ENCODE measurements at regions not wholly inside any gene's neighbourhood (a gene's known extent, or its start where the extent isn't known, plus 50 kb on each side); places are given as distances from the start of the nearest gene placed in this dataset.

DNA sequence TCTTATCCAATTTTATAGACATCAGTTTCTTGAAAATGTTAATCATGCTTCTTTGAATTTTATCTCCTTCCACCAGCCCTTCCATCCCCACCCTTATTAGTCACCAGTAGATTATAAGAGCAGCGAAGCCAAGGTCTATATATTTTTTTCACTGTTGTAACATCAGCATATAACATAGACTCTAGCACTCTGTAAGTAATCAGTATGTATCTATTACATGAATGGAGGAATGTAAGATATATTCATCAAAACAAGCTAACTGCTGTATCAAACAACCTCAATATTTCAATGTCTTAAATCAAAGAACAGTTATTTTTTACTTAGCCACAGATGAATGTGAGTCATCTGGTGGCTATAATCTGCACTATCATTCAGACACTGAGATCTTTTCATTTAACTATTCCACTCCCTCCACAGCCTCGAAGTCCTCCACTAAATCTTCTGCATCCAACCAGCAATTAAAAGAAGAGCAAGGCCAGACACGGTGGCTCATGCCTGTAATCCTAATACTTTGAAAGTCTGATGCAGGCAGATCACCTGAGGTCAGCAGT, 178.9 kb downstream of the CENPC start:
- Histone ChIP-seq H3K4me1 (ENCODE audit: insufficient read depth, low read length, poor library complexity, severe bottlenecking) (no peaks in the 10 kb centered on the region), H3K27ac (ENCODE audit: low read depth, low read length, poor library complexity, severe bottlenecking) (no peak overlapping the region), H3K27me3 (replicated peaks; ENCODE audit: insufficient read depth, low read depth, low read length, poor library complexity) (no peaks in the 10 kb centered on the region), H3K4me3 (ENCODE audit: low read depth, low read length, poor library complexity, severe bottlenecking) (no peak overlapping the region), H3K36me3 (ENCODE audit: insufficient read depth, low read length, poor library complexity, severe bottlenecking) (no peaks in the 10 kb centered on the region), H3K9me3 (ENCODE audit: low read depth, low read length, poor library complexity, severe bottlenecking) (no peaks in the 10 kb centered on the region)
- no TSS peak for BruUV-seq (replicated peaks)
- ChIA-PET POLR2A (ENCODE audit: low non-redundant PET) (no interaction called here), CTCF (no interaction called here)
- no peak for TF ChIP-seq EZH2 (IDR thresholded peaks at IDR 0.05; ENCODE audit: borderline replicate concordance, low read depth, low read length, poor library complexity, severe bottlenecking)
- TF ChIP-seq, protein P1, sequence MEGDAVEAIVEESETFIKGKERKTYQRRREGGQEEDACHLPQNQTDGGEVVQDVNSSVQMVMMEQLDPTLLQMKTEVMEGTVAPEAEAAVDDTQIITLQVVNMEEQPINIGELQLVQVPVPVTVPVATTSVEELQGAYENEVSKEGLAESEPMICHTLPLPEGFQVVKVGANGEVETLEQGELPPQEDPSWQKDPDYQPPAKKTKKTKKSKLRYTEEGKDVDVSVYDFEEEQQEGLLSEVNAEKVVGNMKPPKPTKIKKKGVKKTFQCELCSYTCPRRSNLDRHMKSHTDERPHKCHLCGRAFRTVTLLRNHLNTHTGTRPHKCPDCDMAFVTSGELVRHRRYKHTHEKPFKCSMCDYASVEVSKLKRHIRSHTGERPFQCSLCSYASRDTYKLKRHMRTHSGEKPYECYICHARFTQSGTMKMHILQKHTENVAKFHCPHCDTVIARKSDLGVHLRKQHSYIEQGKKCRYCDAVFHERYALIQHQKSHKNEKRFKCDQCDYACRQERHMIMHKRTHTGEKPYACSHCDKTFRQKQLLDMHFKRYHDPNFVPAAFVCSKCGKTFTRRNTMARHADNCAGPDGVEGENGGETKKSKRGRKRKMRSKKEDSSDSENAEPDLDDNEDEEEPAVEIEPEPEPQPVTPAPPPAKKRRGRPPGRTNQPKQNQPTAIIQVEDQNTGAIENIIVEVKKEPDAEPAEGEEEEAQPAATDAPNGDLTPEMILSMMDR (conservative IDR thresholded peaks at IDR 0.05; ENCODE audit: low read depth, low read length): no peak
- intact Hi-C loops (cut with micrococcal nuclease; ENCODE audit: unreplicated experiment): no loop called here
- no peak for DNase-seq (ENCODE audit: low spot score)

DNA sequence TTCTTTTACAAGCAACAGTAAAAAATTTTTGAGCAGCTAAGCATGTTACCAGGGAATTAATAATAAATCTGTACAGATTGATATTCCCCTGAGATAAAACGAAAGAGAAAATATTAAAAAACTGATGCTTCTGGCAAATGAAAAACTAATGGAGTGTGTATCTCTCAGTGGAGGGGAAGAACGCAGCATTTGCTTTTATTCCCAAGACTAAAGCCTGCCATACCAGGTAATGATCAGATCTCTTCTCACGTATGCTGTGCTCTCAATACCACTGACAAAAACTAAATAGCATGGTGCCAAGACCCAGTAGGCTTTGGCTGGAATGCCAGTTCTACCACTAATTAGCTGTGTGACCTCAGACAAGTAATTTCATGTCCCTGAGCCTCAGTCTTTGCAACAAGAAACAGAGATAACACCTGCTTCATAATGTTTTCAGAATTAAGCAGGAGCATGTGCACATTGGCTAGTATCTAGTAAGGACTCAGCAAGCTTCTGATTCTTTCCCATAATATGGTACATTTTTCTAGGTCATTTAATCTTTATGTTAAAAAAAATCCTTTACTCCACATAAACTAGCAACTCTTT, 179.6 kb downstream of the CENPC start:
- TF ChIP-seq EZH2 (IDR thresholded peaks at IDR 0.05; ENCODE audit: borderline replicate concordance, low read depth, low read length, poor library complexity, severe bottlenecking): no peak
- TF ChIP-seq, protein P1 (conservative IDR thresholded peaks at IDR 0.05; ENCODE audit: low read depth, low read length): no peak
- ChIA-PET POLR2A (ENCODE audit: low non-redundant PET) (no interaction called here), CTCF (no interaction called here)
- Histone ChIP-seq H3K4me1 (ENCODE audit: insufficient read depth, low read length, poor library complexity, severe bottlenecking) (no peaks in the 10 kb centered on the region), H3K9me3 (ENCODE audit: low read depth, low read length, poor library complexity, severe bottlenecking) (no peaks in the 10 kb centered on the region), H3K36me3 (ENCODE audit: insufficient read depth, low read length, poor library complexity, severe bottlenecking) (no peaks in the 10 kb centered on the region), H3K27me3 (replicated peaks; ENCODE audit: insufficient read depth, low read depth, low read length, poor library complexity) (no peaks in the 10 kb centered on the region), H3K27ac (ENCODE audit: low read depth, low read length, poor library complexity, severe bottlenecking) (no peak overlapping the region), H3K4me3 (ENCODE audit: low read depth, low read length, poor library complexity, severe bottlenecking) (no peak overlapping the region)
- BruUV-seq (replicated peaks): no TSS peak
- intact Hi-C loops (cut with micrococcal nuclease; ENCODE audit: unreplicated experiment): no loop called here
- no peak for DNase-seq (ENCODE audit: low spot score)

DNA sequence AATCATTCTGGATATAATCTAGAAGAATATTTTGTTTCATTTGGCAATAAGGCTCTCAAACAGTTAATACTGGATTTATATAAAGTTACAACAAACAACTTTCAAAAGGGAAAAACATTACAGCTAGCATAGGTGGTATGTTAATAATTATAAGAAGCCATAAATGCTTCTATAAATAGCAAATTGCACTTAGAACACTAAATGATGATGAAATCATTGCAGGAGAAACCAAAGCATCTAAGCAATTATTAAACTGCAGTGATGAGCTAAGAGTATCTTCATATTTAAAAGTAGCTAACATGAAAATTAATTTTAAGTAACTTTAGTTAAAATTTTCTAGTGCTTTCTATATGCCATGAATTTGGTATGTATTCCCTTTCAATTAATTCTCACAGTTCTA, 189.5 kb downstream of the CENPC start:
- no peaks in the 10 kb centered on the region for H3K36me3 ChIP-seq (ENCODE audit: insufficient read depth, low read length, poor library complexity, severe bottlenecking)
- H3K4me3 ChIP-seq (ENCODE audit: low read depth, low read length, poor library complexity, severe bottlenecking): no peak overlapping the region
- no peak for DNase-seq (ENCODE audit: low spot score)
- no peak overlapping the region for H3K27ac ChIP-seq (ENCODE audit: low read depth, low read length, poor library complexity, severe bottlenecking)
- ChIA-PET CTCF (no interaction called here), POLR2A (ENCODE audit: low non-redundant PET) (no interaction called here)
- BruUV-seq (replicated peaks): no TSS peak
- no peaks in the 10 kb centered on the region for H3K27me3 ChIP-seq (replicated peaks; ENCODE audit: insufficient read depth, low read depth, low read length, poor library complexity)
- intact Hi-C loops (cut with micrococcal nuclease; ENCODE audit: unreplicated experiment): no loop called here
- no peaks in the 10 kb centered on the region for H3K9me3 ChIP-seq (ENCODE audit: low read depth, low read length, poor library complexity, severe bottlenecking)
- H3K4me1 ChIP-seq (ENCODE audit: insufficient read depth, low read length, poor library complexity, severe bottlenecking): no peaks in the 10 kb centered on the region
- TF ChIP-seq, protein P1 (conservative IDR thresholded peaks at IDR 0.05; ENCODE audit: low read depth, low read length): no peak
- TF ChIP-seq EZH2 (IDR thresholded peaks at IDR 0.05; ENCODE audit: borderline replicate concordance, low read depth, low read length, poor library complexity, severe bottlenecking): no peak
